M059J (cell line): ENCODE measurements at regions not wholly inside any gene's neighbourhood (a gene's known extent, or its start where the extent isn't known, plus 50 kb on each side); places are given as distances from the start of the nearest gene placed in this dataset.

Source experiments
- DNase-seq: peaks from one replicate; pipeline ENCODE4 v3.0.0-alpha.2; 2012; ENCODE audit warnings: low read depth

DNA sequence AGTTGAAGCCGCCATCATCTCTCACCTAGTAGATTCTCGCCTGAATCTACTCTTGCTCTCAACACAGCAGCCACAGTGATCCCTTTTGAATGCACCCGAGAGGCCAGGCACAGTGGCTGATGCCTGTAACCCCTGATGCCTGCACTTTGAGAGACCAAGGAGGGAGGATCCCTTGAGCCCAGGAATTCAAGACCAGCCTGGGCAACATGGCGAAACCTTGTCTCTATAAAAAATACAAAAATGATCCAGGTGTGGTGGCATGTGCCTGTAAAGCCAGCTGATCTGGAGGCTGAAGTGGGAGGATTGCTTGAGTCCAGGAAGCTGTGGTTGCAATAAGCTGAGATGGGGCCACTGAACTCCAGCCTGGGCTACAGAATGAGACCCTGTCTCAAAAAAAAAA, 60.3 kb upstream of the EML4 start:
- DNase-seq: no peak

DNA sequence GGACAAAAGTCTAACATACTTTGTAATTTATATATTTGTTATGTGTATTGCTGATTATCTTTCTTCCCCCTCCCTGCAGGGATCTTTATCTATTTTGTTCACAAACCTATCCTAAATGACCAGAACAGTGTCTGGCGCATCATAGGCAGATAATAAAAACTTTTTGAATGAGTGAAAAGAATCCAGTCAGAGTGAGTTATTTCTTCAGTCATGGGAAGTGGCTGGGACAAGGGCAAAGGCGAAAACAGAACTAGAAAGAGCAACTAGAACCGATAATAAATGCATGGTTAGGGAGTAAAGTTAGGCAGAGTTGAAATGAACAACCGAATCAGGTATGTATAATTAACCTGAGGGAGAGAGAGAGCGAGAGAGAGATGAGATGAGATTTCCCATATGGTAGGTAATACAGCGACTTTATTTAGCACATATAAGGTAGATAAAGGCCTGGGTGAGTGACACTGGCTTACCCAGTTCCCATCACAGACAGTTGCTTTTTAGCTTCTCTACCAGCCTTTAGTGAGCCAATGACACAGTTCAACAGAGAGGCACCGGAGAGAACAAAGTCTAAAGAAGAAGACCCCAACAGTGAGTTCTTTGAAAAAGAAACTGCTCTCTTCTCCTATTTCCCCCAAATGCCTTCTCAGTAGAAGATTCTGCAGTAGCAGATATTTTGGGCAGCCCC, 59.1 kb upstream of the EML4 start:
- DNase-seq: no peak

DNA sequence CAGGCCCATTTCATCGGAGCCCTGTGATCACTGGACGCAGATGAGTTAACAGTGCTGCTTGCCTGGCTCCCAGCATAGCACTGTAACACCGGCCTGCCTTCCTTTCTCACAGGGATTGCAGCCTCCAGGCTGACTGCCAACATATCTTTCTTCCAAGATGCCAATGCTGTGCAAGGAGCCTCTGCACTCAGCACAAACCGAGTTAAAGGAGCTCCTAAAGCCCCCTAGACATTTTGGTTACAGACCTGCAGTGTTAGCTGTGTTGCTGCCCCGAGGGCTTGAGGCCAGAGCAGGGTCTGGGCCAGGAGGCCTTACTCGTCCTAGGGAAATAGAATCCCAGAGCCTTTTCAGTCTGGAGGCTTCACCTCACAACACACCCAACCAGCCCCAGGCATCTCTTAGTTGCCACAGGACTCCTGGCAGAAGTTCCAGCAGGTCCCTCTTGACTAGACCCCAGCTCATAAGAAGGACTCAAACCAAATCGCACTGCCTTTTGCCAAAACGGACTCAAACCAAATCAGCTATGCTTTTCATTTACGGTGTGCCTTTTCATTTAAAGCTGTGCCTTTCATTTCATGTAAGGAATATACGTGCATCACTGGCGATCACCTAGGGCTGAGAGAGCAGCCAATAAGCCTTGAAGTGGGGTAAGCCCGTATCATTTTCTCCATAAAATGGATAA, 58.4 kb upstream of the EML4 start:
- no peak for DNase-seq

DNA sequence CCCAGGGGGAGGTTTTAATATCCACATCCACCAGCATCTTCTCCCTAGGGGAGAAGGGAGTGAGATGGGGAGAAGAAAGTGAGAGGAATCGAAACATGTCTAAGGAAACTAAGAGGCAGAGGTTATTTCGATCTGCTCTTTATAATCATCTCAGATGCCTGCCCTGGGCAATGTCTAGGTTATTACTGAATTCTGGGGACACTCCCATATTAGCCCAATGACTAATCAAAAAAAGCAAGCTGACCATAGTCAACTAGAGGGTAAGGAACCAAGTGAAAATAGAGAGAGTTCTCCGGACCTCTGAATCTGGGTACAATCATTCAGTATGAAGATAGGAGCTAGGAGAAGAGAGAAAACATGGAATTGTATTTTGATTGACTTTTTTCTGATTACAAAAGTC, 56.7 kb upstream of the EML4 start:
- no peak for DNase-seq

- DNase-seq: no peak
Observed at GRCh38 chr2:42113452-42113851, 55.7 kb upstream of the EML4 start.

GRCh38 chr2:42114091-42114490, 55.1 kb upstream of the EML4 start:
- DNase-seq: no peak

DNA sequence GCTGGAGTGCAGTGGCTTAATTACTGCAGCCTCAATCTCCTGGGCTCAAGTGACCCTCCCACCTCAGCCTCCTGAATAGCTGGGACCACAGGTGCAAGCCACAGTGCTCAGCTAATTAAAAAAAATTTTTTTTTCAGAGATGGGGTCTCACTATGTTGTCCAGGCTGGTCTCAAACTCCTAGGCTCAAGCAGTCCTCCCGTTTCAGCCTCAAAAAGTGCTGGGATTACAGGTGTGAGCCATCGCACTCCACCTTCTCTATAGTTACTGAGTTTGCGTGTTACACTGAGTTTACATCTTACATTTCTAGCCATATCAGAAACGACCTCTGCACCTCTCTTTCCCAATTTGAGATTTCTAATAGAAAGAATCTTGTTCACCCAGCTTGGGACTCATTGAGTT, 53.6 kb upstream of the EML4 start:
- DNase-seq: no peak

GRCh38 chr2:42116195-42117181, 52.7 kb upstream of the EML4 start:
- DNase-seq: peak; percentile 62

- no peak for DNase-seq
Observed at GRCh38 chr2:42117182-42117579, 52.0 kb upstream of the EML4 start.

- DNase-seq: peak; percentile 95
Observed at GRCh38 chr2:42117923-42118753, 51.0 kb upstream of the EML4 start.

- no peak for DNase-seq
Observed at GRCh38 chr2:42118754-42119569, 50.2 kb upstream of the EML4 start.
